HG02798 (cell line): ENCODE measurements at regions not wholly inside any gene's neighbourhood (a gene's known extent, or its start where the extent isn't known, plus 50 kb on each side); places are given as distances from the start of the nearest gene placed in this dataset.

Experiments
- ATAC-seq: cut with Tn5 transposase; IDR thresholded peaks from one replicate; pipeline ENCODE4 v1.9.1; 2021; ENCODE audit warnings: mild to moderate bottlenecking; ENCODE audit not compliant: unreplicated experiment, poor library complexity

DNA sequence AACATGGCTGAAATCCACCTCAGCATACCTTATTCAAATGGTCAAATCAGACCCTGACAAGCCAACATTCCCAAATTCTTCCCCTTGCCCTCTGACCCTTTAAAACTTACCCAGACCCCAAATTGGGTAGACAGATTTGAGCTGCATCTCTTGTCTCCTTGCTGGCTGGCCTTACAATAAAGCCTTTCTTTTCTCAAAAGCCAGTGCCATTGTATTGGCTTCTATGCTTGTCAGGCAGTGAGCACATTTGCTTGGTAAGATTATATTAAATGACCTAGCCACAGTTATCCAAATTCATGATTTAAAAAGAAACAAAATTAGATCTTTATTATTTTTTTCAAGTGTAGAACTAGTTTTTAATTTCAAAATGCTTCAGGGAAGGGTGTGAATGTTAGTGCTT, 67.8 kb upstream of the FAM83B start:
- no peak for ATAC-seq

DNA sequence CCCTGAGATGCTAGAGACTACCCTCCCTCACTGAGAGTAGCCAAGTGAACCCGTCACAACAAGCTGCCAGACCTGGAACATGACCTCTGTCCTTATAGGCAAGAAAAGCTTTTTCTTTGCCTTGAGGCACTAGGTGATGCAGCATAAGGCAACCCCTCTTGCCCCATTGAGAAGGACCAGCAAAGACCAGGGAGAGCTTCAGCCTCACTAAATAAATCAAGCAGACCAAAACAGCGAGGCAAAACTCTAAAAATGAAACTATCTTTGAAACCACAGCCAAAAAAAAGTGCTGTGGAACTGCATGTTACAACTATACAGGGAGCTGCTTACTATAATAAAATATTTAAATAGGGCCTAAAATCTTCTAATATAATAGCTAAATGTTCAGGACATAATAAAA, 62.6 kb upstream of the FAM83B start:
- ATAC-seq, result no peak

DNA sequence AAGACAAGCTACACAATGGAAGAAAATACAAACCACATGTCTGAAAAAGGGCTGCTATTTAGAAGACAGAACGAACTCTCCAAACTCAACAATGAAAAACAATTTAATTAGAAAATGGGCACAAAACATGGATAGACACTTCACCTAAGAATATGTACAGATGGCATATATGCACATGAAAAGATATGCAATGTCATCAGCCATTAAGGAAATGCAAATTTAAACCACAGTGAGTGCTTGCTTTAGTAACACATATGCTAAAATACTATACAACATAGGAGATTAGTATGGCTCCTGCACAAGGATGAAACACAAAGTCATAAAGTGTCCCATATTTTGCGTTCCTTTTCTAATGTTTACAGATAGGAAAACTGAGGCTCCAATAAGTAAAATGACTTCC, 60.4 kb upstream of the FAM83B start:
- ATAC-seq, result no peak

DNA sequence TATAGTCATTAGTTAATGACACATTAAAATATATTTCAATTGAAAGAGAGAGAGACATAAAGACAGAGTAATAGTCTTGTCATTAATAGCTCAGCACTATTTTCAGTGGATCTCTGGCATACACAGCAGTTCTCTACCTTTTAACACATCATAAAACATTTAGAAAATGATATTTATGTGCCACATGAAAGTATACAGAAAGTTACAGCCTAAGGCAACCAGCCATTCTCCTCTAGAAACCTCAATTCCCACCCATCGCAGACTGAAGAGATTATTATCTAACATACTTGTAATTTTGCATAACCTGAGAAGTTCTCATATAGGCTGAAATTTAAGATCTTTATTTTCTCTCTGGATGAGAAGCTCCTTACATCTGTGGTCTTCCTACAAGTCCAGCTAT, 58.7 kb upstream of the FAM83B start:
- ATAC-seq, result no peak
